MCF 10A (cell line): ENCODE measurements at regions not wholly inside any gene's neighbourhood (a gene's known extent, or its start where the extent isn't known, plus 50 kb on each side); places are given as distances from the start of the nearest gene placed in this dataset.

ENCODE experiments used
- BruUV-seq: library from RNA; stranded (reverse); fragments of 400-500 nt; replicated peaks from 2 replicates; lab custom pipeline; 2021; lab: Mats Ljungman, UMichigan
- CTCF ChIA-PET: fragments of 300-600 bp; sonication (Branson Sonifier 250); formaldehyde crosslinking; extraction: SDS; loops from one replicate; lab custom pipeline; 2021; ENCODE audit warnings: antibody characterized with exemption, inconsistent platforms; lab: Yijun Ruan, JAX
- POLR2A ChIA-PET: fragments of 300-600, 350-650 bp; sonication (Branson Sonifier 250); formaldehyde crosslinking; extraction: SDS; loops from one replicate; lab custom pipeline; 2020; ENCODE audit warnings: antibody characterized with exemption, inconsistent platforms; lab: Yijun Ruan, JAX
- DNase-seq: peaks from one replicate; pipeline ENCODE4 v3.0.0-alpha.2; 2018; ENCODE audit not compliant: unreplicated experiment
- H3K27ac Mint-ChIP-seq: one replicate; pipeline ENCODE4 v1.8.0; 2022; ENCODE audit warnings: mild to moderate bottlenecking, low read depth, mixed read lengths; ENCODE audit not compliant: unreplicated experiment
- H3K27me3 Mint-ChIP-seq: one replicate; pipeline ENCODE4 v1.8.0; 2022; ENCODE audit warnings: mixed read lengths; ENCODE audit not compliant: insufficient read depth, unreplicated experiment
- H3K36me3 Mint-ChIP-seq: one replicate; pipeline ENCODE4 v1.8.0; 2022; ENCODE audit warnings: mild to moderate bottlenecking, moderate library complexity, mixed read lengths; ENCODE audit not compliant: insufficient read depth, unreplicated experiment
- H3K4me1 Mint-ChIP-seq: one replicate; pipeline ENCODE4 v1.8.0; 2022; ENCODE audit warnings: mixed read lengths; ENCODE audit not compliant: insufficient read depth, unreplicated experiment
- H3K4me3 Mint-ChIP-seq: one replicate; pipeline ENCODE4 v1.8.0; 2022; ENCODE audit warnings: mild to moderate bottlenecking, moderate library complexity, mixed read lengths; ENCODE audit not compliant: unreplicated experiment
- H3K9me3 Mint-ChIP-seq: one replicate; pipeline ENCODE4 v1.8.0; 2022; ENCODE audit warnings: mixed read lengths; ENCODE audit not compliant: unreplicated experiment
- CTCF ChIP-seq: fragments of 200-600 bp; IDR thresholded peaks from one replicate; pipeline ENCODE4 v1.8.0; 2022; ENCODE audit warnings: antibody characterized with exemption, mild to moderate bottlenecking; ENCODE audit not compliant: unreplicated experiment
- intact Hi-C: fragments of 100-400 bp; cut with micrococcal nuclease; formaldehyde crosslinking; loops from 2 replicates; pipeline ENCODE4 v1.14.1; 2022

GRCh38 chr6:6469074-6469473, 119.4 kb upstream of the LY86 start:
- no TSS peak for BruUV-seq
- DNase-seq: peak; percentile 97
- H3K9me3 Mint-ChIP-seq: peaks cover 11% of the 10 kb centered on the region
- peak overlapping the region; percentile 96 for H3K27ac Mint-ChIP-seq
- H3K4me1 Mint-ChIP-seq: peaks cover 44% of the 10 kb centered on the region
- intact Hi-C loops: loop anchor here (10.0 kb wide), 1 partner anchor 54 kb away; no protein-coding TSS in a partner anchor
- H3K4me3 Mint-ChIP-seq: peak overlapping the region; percentile 48
- H3K36me3 Mint-ChIP-seq: no peaks in the 10 kb centered on the region
- ChIA-PET POLR2A (interaction anchor here (0.6 to 5.6 kb wide), 18 partner anchors 9 to 793 kb away, joined by 3 to 65 read pairs (median 3); no protein-coding TSS in a partner anchor), CTCF (no interaction called here)
- TF ChIP-seq CTCF: no peak
- no peaks in the 10 kb centered on the region for H3K27me3 Mint-ChIP-seq

- no peak for DNase-seq
- Mint-ChIP-seq H3K4me1 (peaks cover 51% of the 10 kb centered on the region), H3K9me3 (peaks cover 11% of the 10 kb centered on the region), H3K27me3 (no peaks in the 10 kb centered on the region), H3K4me3 (peak overlapping the region; percentile 19), H3K36me3 (no peaks in the 10 kb centered on the region), H3K27ac (peak overlapping the region; percentile 96)
- POLR2A ChIA-PET: interaction anchor here (1.0 to 5.6 kb wide), 8 partner anchors 12 to 426 kb away, joined by 3 to 65 read pairs (median 4); no protein-coding TSS in a partner anchor
- BruUV-seq: no TSS peak
- TF ChIP-seq CTCF: no peak
- intact Hi-C loops: no loop called here
- CTCF ChIA-PET: interaction anchor here (0.6 kb wide), 1 partner anchor 207 kb away, joined by 3 read pairs; no protein-coding TSS in a partner anchor
Measured at GRCh38 chr6:6470123-6470522, 118.4 kb upstream of the LY86 start.

GRCh38 chr6:6471276-6471675, 117.2 kb upstream of the LY86 start:
- Mint-ChIP-seq H3K27ac (no peak overlapping the region), H3K9me3 (peaks cover 11% of the 10 kb centered on the region), H3K27me3 (no peaks in the 10 kb centered on the region), H3K36me3 (no peaks in the 10 kb centered on the region), H3K4me3 (no peak overlapping the region), H3K4me1 (peaks cover 49% of the 10 kb centered on the region)
- ChIA-PET POLR2A (no interaction called here), CTCF (no interaction called here)
- TF ChIP-seq CTCF: no peak
- intact Hi-C loops: no loop called here
- no TSS peak for BruUV-seq
- DNase-seq: no peak

GRCh38 chr6:6474170-6474920, 114.2 kb upstream of the LY86 start:
- no peaks in the 10 kb centered on the region for H3K36me3 Mint-ChIP-seq
- POLR2A ChIA-PET: no interaction called here
- H3K9me3 Mint-ChIP-seq: peaks cover 11% of the 10 kb centered on the region
- no peak overlapping the region for H3K27ac Mint-ChIP-seq
- H3K27me3 Mint-ChIP-seq: no peaks in the 10 kb centered on the region
- BruUV-seq: no TSS peak
- TF ChIP-seq CTCF: no peak
- H3K4me3 Mint-ChIP-seq: no peak overlapping the region
- CTCF ChIA-PET: no interaction called here
- DNase-seq: no peak
- intact Hi-C loops: no loop called here
- peaks cover 21% of the 10 kb centered on the region for H3K4me1 Mint-ChIP-seq
